Glomerular visceral epithelial cell (primary cell): ENCODE measurements at regions not wholly inside any gene's neighbourhood (a gene's known extent, or its start where the extent isn't known, plus 50 kb on each side); places are given as distances from the start of the nearest gene placed in this dataset.
"Not testable (repeated sequence)": the region's sequence is repeated elsewhere in the genome, so short reads cannot be mapped to it uniquely, and the experiment has no call there.

Experiments
- DNase-seq: peaks from one replicate; pipeline ENCODE4 v3.0.0-alpha.2; 2016; ENCODE audit errors: extremely low spot score

GRCh38 chr4:174400603-174401302 is 117.0 kb downstream of the CEP44 start:
- DNase-seq, result peak; percentile 31

DNA sequence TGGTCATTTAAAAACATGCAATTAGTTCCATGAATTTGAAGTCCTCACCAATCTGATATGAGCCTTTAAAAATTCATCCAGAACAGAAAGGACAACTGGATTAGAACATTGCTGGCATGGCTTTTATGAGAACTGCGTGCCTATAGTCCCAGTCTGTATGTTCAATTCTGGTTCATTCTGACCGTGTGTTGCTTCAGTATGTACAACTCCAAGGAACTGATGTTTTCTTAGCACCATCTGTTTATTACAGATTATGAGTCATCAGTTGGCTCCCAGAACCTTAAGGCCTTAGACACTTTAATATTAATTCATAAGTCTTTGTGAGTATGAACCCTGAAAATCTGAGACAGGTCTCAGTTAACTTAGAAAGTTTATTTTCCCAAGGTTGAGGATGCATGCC is 115.0 kb downstream of the CEP44 start:
- DNase-seq, result peak; percentile 29

GRCh38 chr4:174397366-174398155 is 113.8 kb downstream of the CEP44 start:
- no peak for DNase-seq

GRCh38 chr4:174396599-174397110 is 112.9 kb downstream of the CEP44 start:
- no peak for DNase-seq

GRCh38 chr4:174394915-174395314 is 111.2 kb downstream of the CEP44 start:
- peak; percentile 43 for DNase-seq

DNA sequence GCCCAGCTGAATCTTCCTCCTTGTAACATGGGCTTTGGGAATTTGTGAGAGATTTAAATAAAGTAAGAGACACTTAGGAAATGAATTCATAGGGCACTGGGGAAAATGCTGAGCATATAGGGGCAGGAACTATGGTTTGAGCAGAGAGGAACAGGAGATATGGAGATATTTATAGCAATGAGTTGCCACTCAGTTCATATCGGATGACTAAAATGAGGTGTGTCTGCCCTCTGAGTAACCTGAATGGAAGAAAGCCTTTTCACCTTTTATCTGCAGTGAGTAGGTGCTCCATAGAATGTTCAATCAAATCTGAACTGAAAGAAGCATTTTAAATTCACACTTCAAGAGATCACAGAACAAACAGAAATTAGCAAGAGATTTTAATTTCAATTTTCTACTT is 105.7 kb downstream of the CEP44 start:
- DNase-seq, result no peak

DNA sequence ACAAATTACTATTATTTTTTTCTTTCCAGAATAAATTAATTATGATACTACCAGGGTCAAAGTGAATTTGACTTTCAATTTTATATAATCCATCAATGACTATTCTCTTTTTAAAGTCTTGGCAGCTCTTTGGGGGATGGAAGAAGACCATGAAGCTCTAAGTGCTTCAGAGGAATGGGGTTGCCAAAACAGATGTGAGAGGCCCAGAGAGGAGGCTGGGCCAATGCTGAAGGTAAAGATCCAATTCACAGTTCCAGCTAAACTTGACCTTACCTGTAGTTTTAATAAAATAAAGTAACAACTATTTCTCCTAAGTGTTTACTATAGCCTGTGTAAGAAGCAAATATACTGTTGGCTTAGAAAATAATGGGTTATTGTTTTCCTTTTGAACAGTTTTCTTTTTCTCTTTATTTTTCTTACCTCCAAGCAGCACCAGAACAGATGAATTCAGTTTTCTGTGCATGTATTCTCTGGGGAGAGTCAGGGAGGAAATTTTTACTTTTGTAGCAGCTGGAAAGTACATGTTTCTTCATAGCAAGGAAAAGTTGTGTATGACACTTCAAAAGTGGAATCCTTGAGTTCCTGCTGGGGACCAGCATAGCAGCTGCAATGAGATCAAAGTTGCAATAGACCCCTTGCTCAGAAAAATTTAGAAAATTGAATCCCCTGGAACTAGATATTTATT is 104.9 kb downstream of the CEP44 start:
- no peak for DNase-seq

DNA sequence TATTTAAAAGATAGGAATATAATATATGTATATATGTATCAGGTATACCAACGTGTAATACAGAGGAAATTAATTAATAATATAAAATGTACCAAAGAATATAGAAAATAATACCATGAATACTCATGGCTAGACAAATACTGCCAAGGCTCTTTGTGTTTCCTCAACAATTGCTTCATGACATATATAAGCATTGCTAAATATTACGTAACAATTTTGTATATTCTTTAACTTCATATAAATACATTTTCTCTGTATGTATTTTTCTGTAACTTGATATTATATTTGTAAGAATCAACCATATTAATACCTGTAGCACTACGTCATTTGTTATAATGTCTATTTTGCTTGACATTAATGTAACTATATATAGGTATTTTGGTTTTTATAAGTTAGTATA is 104.0 kb downstream of the CEP44 start:
- no peak for DNase-seq

DNA sequence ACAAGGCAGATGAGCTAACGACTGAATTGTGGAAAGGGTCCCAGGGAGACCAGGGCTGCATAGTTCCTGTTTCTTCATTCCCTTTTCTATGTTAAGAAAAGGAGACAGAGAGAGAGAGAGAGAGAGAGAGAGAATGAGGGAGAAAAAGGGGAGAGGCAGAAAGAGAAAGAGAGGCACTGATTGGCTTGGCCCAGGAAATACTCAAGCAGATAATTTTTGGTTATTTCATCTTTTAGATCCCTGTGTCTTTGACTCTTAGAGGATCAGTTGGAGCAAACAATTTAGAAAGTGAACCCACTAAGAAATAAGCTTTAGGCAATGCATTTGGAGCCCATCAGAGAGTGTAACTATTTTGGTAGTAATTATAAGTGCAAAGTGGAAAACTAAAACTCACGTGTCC is 103.4 kb downstream of the CEP44 start:
- no peak for DNase-seq

DNA sequence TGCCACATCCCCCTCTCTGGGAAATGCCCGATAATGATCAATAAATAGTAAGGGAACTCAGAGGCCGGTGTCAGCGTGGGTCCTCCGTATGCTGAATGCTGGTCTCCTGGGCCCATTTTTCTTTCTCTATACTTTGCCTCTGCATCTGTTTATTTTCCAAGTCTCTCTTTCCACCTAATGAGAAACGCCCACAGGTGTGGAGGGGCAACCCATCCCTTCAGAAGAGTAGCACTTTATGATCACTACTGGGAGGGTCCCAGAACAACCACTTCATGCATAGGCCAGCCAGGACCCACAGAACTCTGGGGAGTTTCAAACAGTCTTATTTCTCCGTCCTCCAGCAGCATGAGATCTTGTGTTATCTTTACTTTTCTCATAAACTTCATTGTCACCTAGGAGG is 100.1 kb downstream of the CEP44 start:
- no peak for DNase-seq

- not testable (repeated sequence) for DNase-seq
Measured at GRCh38 chr4:174382938-174383605, 99.4 kb downstream of the CEP44 start.
